ENCODE measurements at regions not wholly inside any gene's neighbourhood (a gene's known extent, or its start where the extent isn't known, plus 50 kb on each side); places are given as distances from the start of the nearest gene placed in this dataset.

- 0% methylated on average over 2 of the region's 2 CpGs for WGBS (ENCODE audit: insufficient coverage, insufficient replicate concordance, low lambda C conversion rate, missing lambda C conversion rate)
- SMC1A ChIA-PET (ENCODE audit: uncharacterized antibody, unreplicated experiment) = no interaction called here
- no peaks in the 10 kb centered on the region for H3K4me1 ChIP-seq (ENCODE audit: control insufficient read depth, insufficient read depth, low read length)
- H3K79me2 ChIP-seq (ENCODE audit: control insufficient read depth, insufficient read depth, low read length) = no peaks in the 10 kb centered on the region
- RAD21 ChIA-PET (ENCODE audit: unreplicated experiment) = no interaction called here
- TF ChIP-seq ASH2L (IDR thresholded peaks at IDR 0.05; ENCODE audit: borderline replicate concordance, low read depth) = no peak
- no peak for TF ChIP-seq ZNF207 (IDR thresholded peaks at IDR 0.05; ENCODE audit: borderline replicate concordance)
- TF ChIP-seq ZBTB11 (CRISPR knock-in tag; IDR thresholded peaks at IDR 0.05) = no peak
- no peak for TF ChIP-seq NFXL1 (IDR thresholded peaks at IDR 0.05; ENCODE audit: borderline replicate concordance)
- no peak for TF ChIP-seq CBX3 (IDR thresholded peaks at IDR 0.05; ENCODE audit: borderline replicate concordance, low read depth)
- no peak for TF ChIP-seq ZNF687 (IDR thresholded peaks at IDR 0.05)
- TF ChIP-seq MEF2A (IDR thresholded peaks at IDR 0.05; ENCODE audit: insufficient read depth, low read depth, low read length) = no peak
- no peak for TF ChIP-seq BCL11A (IDR thresholded peaks at IDR 0.05; ENCODE audit: low read depth, low read length)
- no peak for TF ChIP-seq SRF (IDR thresholded peaks at IDR 0.05; ENCODE audit: low read depth in 2 of 2, low read length in 2 of 2)
- no peak for TF ChIP-seq NFYB (IDR thresholded peaks at IDR 0.05; ENCODE audit: insufficient read depth, low read depth, low read length)
- no peak for TF ChIP-seq SIX5 (IDR thresholded peaks at IDR 0.05; ENCODE audit: low read depth, low read length, severe bottlenecking)
- no peak for TF ChIP-seq TCF12 (IDR thresholded peaks at IDR 0.05; ENCODE audit: low read depth, low read length)
- TF ChIP-seq, protein P1, sequence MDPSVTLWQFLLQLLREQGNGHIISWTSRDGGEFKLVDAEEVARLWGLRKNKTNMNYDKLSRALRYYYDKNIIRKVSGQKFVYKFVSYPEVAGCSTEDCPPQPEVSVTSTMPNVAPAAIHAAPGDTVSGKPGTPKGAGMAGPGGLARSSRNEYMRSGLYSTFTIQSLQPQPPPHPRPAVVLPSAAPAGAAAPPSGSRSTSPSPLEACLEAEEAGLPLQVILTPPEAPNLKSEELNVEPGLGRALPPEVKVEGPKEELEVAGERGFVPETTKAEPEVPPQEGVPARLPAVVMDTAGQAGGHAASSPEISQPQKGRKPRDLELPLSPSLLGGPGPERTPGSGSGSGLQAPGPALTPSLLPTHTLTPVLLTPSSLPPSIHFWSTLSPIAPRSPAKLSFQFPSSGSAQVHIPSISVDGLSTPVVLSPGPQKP (IDR thresholded peaks at IDR 0.05; ENCODE audit: low read depth, low read length) = no peak
- TF ChIP-seq CREM (IDR thresholded peaks at IDR 0.05; ENCODE audit: low read depth) = no peak
- H4K20me1 ChIP-seq (ENCODE audit: control insufficient read depth, insufficient read depth) = no peaks in the 10 kb centered on the region
- no peaks in the 10 kb centered on the region for H3K36me3 ChIP-seq (ENCODE audit: control insufficient read depth in 2 of 2, insufficient read depth in 2 of 2, low read length in 1 of 2)
- no peak for DNase-seq (ENCODE audit: low read depth, low spot score)
- intact Hi-C loops (cut with micrococcal nuclease; ENCODE audit: unreplicated experiment) = no loop called here
- POLR2A ChIA-PET = no interaction called here
- no peak overlapping the region for H3K4me2 ChIP-seq (ENCODE audit: control insufficient read depth, insufficient read depth)
- no peak for ATAC-seq
- CTCF ChIA-PET = no interaction called here
- H3K27me3 ChIP-seq (replicated peaks in 1 of 2; ENCODE audit: control insufficient read depth in 2 of 2, insufficient read depth in 2 of 2, low read length in 1 of 2) = no peaks in the 10 kb centered on the region; a peak in 1 of 4 replicates
- BruUV-seq (replicated peaks) = no TSS peak
- H3K9ac ChIP-seq (ENCODE audit: control insufficient read depth, insufficient read depth, low read length) = no peak overlapping the region
- no peak for FAIRE-seq
- no peaks in the 10 kb centered on the region for H3K9me3 ChIP-seq (replicated peaks; ENCODE audit: control insufficient read depth, insufficient read depth, low read length)
- in situ Hi-C loops (cut with MboI) = no loop called here
- H3K27ac ChIP-seq (ENCODE audit: control insufficient read depth, insufficient read depth) = no peak overlapping the region
- no peak overlapping the region for H2AFZ ChIP-seq (ENCODE audit: control insufficient read depth, low read depth, low read length)
- H3K4me3 ChIP-seq = no peak overlapping the region
Measured at GRCh38 chr12:77224346-77224745, 159.0 kb upstream of the E2F7 start.

Data from GM12878 (cell line).